ENCODE measurements at regions not wholly inside any gene's neighbourhood (a gene's known extent, or its start where the extent isn't known, plus 50 kb on each side); places are given as distances from the start of the nearest gene placed in this dataset.

- TF ChIP-seq CTCF (IDR thresholded peaks at IDR 0.05): no peak
- TF ChIP-seq POLR2A (IDR thresholded peaks at IDR 0.05): no peak
These were observed 359.5 kb upstream of the ANKRD30A start for GRCh38 chr10:36765782-36766414.
